GM15510 (cell line): ENCODE measurements at regions not wholly inside any gene's neighbourhood (a gene's known extent, or its start where the extent isn't known, plus 50 kb on each side); places are given as distances from the start of the nearest gene placed in this dataset.

Experiments used
- POLR2A ChIP-seq: IDR thresholded peaks from 3 replicates; pipeline ENCODE4 v1.6.1; 2011; ENCODE audit warnings: borderline replicate concordance; ENCODE audit not compliant: insufficient read length; ENCODE audit errors: extremely low read depth

DNA sequence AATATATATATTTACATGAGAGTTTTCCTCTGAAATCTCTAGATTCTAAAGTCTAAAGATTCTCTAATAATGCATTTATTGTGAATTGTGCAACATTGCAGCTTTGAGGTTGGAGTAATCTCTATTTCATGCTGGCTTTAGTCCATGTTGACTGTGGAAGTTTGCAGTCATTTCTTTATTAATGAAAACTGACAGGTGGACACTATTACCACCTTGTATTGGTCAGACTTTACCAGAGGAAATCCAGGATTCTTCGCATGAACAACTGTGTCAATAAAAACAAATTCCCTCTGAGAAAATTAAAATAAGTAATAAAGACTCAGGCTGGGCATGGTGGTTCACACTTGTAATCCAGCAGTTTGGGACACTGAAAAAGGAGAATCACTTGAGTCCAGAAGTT is 274.1 kb downstream of the SHQ1 start:
- no peak for TF ChIP-seq POLR2A

DNA sequence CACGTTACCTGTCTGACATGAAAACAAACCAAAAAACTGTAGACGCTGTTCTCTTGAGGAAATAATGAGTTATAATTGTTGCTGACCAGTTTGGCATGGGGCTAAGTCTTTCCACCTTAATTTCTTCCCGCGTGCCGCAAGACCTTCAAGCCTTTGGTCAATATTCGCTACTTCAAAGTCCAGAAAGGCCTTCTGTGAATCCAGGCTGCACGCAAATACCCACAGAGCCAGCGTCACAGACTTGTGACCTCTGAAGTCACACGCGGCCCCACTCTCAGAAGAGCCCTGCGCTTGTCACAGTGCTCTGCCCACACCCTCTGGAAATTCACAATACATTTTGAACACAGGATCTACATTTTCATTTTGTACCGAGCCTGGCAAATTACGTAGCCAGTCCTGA is 275.2 kb downstream of the SHQ1 start:
- no peak for TF ChIP-seq POLR2A

- TF ChIP-seq POLR2A: no peak
Observed at GRCh38 chr3:72572489-72573007, 275.7 kb downstream of the SHQ1 start.

DNA sequence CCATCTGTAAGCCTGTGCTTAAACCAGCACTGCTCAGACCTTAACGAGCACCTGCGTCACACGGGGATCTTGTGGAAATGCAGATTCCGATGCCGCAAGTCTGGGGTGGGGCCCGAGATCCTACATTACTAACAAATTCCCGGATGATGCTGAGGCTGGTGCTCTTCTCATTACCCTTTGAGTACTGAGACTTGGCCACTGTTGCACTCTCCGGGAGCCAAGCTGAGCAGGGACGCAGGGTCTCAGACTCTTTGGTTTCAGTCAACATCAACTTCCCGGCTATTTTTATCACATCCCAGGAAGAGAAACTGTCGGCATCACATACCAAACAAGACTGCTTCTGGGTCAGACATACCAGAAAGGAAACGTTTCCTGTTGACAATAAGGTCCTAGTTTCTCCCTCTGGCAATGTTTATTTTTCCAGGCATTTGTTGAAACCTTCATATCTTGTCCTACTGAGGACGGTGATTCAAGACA is 276.6 kb downstream of the SHQ1 start:
- TF ChIP-seq POLR2A: no peak

DNA sequence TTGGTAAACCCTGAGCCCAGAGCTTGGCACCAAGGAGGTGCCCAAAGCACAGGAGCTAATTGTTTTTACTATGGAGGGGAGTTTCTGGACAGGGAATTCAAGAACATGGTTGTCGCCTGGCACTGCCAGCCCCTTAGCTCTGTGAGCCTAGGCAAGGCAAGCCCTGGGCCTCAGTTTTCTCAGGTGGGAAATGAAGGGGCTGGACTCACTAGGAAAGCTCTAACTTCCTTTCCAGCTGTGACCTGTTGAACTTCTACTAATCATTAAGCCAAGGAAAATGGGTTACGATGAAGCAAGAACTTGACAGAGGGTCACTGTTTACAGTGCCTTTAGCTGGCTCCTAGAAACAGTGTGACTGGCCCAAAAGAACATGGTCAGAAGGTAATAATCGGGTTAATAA is 277.2 kb downstream of the SHQ1 start:
- no peak for TF ChIP-seq POLR2A

DNA sequence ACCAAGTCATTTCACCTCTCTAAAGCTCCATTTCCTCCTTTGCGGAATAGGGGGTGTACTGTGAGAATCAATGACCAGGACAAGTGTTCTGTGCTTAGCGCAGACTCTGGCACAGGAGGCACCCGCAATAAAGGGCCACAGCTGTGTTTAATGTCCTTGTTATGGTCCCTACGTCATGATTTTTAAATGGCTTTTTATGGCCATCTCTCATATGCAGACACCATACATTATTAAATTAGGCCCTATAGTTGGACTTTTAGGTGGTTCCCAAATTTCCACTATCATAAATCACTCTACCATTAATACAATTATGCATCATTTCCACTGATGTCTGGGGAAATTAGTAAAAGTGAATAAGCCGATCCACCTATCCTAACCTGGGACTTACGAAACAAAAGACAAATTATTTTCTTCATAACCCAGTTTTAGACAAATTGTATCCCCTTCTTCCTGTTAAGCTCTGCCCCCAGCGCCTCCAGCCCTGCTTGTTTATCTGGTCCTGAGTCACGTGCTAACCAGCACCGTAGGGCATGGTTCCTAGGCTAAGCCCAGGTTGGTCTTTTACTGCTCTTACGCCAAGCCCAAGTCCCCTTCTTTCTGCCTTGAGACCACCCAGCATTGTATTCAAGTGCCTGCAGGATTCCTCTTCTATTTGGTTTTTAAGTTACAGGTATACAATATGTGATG is 278.3 kb downstream of the SHQ1 start:
- no peak for TF ChIP-seq POLR2A

DNA sequence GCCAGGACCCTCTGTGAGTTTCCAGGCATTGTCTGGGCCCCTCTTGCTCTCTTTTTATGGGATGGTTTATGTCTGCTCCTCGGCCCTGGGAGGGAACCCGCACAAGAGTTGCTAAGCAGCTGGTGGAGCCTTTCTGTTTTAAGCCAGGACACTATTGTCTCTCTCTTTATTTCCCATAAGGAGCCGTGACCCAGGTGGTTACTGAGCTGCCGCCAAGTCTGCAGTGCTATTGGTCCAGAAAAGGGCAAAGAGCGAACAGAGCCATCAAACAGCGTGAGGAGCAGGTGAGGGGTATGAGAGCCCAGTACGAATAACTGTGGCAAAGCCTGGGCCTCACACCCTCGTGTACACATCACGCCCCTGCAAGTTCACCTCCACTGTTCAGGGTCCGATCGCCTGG is 280.2 kb downstream of the SHQ1 start:
- TF ChIP-seq POLR2A: no peak

- TF ChIP-seq POLR2A: no peak
Observed at GRCh38 chr3:72567474-72567873, 280.8 kb downstream of the SHQ1 start.

GRCh38 chr3:72565593-72565992 is 282.7 kb downstream of the SHQ1 start:
- no peak for TF ChIP-seq POLR2A

- TF ChIP-seq POLR2A: no peak
Observed at GRCh38 chr3:72563690-72564370, 284.4 kb downstream of the SHQ1 start.

- TF ChIP-seq POLR2A: no peak
Observed at GRCh38 chr3:72560846-72561675, 287.2 kb downstream of the SHQ1 start.

DNA sequence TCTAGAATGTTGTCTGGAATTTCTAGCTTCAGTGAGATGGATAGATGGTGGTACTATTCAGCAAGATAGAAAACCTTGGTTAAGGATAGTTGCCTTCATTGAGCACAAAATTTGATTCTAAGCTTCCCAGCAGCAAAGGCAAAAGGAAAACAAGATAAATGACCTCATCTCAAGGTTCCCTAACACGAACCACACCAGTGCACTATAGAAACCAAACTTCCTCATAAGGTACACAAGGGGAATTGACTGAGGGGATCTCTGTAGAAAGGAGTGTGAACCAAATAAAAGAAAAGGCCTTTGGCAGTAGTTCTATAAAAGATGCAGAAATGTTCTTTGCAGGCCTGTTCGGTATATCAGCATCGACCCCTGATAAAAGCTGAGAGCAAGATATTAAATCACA is 288.9 kb downstream of the SHQ1 start:
- no peak for TF ChIP-seq POLR2A

DNA sequence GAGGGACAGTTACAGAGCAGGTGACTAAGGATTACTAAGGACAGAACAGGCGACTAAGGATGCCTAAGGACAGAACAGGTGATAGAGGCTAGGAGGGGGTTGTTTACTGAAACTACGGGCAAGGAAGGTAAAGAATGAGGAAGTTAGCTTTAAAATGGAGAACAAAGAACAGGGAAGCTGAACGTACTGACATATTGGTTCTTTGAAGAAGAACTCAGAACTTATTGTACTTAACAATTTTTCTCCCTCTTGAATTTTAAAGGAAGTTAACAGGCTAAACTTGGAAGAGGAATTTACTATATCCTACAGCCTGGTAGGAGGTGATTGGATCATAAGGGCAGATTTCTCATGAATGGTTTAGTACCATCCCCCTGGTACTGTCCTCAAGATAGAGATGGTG is 290.2 kb downstream of the SHQ1 start:
- no peak for TF ChIP-seq POLR2A

GRCh38 chr3:72555714-72556113 is 292.5 kb downstream of the SHQ1 start:
- TF ChIP-seq POLR2A: no peak

DNA sequence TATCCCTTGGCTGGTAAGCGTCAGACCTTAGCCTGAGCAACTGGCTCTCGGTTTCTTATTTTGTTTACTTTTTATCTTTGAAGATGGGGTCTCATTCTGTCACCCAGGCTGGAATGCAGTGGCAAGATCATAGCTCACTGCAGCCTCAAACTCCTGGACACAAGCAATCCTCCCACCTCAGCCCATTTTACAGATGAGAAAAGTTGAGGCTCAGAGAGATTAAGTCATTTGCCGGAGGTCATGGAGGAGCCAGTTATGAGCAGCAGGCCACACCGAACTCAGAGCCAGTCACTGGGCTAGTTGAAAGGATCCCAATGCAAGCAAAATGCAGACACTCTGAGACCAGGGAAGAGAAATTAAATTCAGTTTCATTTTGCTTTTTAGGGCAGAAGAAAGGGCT is 293.6 kb downstream of the SHQ1 start:
- TF ChIP-seq POLR2A: no peak
